ENCODE measurements at regions not wholly inside any gene's neighbourhood (a gene's known extent, or its start where the extent isn't known, plus 50 kb on each side); places are given as distances from the start of the nearest gene placed in this dataset.

DNA sequence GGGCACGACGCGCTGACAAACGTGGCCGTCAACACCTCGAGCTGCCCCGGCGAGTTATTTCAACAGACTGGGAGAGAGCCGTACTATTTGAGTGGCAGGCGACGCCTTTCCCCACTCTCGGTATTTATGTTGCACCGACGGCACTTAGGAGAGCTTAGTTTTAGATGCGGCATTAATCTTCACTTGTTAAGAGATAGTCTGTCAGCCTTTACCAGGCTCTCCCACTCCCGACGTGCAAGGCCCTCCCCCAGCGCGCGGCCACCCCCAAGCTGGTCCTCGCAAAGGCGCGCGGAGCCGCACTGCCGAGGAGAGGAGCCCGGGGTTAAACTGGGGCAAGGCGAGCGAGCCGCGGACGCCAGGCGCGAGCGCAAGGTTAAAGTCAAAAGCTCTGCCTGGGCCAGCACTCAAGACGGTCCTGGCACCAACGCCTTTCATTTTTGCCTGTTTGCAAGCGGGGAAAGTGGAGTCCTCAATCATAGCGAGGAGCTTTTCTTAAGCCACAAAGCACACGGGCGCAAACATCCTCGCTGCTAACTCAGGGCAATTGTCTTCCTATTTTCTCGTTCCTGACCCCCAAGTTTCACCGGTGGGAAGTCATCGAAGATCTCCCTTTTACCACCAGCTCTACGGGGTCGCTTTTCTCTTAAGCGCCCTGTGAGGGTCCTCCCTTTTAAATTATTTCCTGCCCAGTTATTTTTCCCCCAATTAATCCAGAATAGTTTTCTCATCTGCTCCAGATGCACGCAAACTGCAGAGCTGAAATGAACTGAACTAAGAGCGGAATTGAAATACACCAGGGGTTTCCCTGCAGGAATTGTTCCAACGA lies 86.6 kb downstream of the NR2F2 start:
- TF ChIP-seq CTCF (IDR thresholded peaks at IDR 0.05) (no peak), POLR2A (IDR thresholded peaks at IDR 0.05) (no peak)
